HEK293 (cell line): ENCODE measurements at regions not wholly inside any gene's neighbourhood (a gene's known extent, or its start where the extent isn't known, plus 50 kb on each side); places are given as distances from the start of the nearest gene placed in this dataset.

Experiments used
- CTCF ChIA-PET: fragments of 350-600 bp; formaldehyde crosslinking; extraction: SDS; loops from one replicate; lab custom pipeline; 2021; ENCODE audit warnings: antibody characterized with exemption; lab: Yijun Ruan, JAX
- POLR2A ChIA-PET: fragments of 300-600 bp; formaldehyde crosslinking; extraction: SDS; loops from one replicate; lab custom pipeline; 2020; ENCODE audit warnings: antibody characterized with exemption, inconsistent platforms; lab: Yijun Ruan, JAX
- H3K27ac ChIP-seq: fragments of 200-500 bp; sonication (Bioruptor generic); 2 replicates; pipeline ENCODE4 v1.5.1; 2014; ENCODE audit warnings: low read depth, low read length, control low read depth, inconsistent platforms; ENCODE audit errors: extremely low read depth
- H3K36me3 ChIP-seq, 2 experiments: fragments of 200-500 bp in 1 of 2; sonication (Bioruptor generic) in 1 of 2; 1 replicate in 1 of 2; 2 replicates in 1 of 2; pipeline ENCODE4 v1.5.1; 2014 to 2017; ENCODE audit warnings: inconsistent platforms in 2 of 2, low read length in 2 of 2; ENCODE audit not compliant: control insufficient read depth in 2 of 2, insufficient read depth in 1 of 2
- H3K4me1 ChIP-seq: fragments of 200-500 bp; sonication (Bioruptor generic); 2 replicates; pipeline ENCODE4 v1.5.1; 2014; ENCODE audit warnings: mild to moderate bottlenecking, low read length, inconsistent platforms; ENCODE audit not compliant: control insufficient read depth, insufficient read depth
- H3K4me3 ChIP-seq: 2 replicates; pipeline ENCODE4 v1.5.1; 2011; ENCODE audit warnings: low read depth, mild to moderate bottlenecking, control low read depth, low read length, moderate library complexity
- H3K9me3 ChIP-seq: fragments of 200-500 bp; sonication (Bioruptor generic); 2 replicates; pipeline ENCODE4 v1.5.1; 2014; ENCODE audit warnings: low read depth, low read length, inconsistent platforms; ENCODE audit not compliant: control insufficient read depth, insufficient read depth
- EGR2 ChIP-seq: fragments of 450-650 bp; formaldehyde crosslinking; IDR thresholded peaks from 2 replicates; pipeline ENCODE4 v1.5.1; 2016; ENCODE audit warnings: low read depth, missing biosample characterization, missing genetic modification characterization
- KLF16 ChIP-seq: fragments of 450-650 bp; formaldehyde crosslinking; IDR thresholded peaks from 2 replicates; pipeline ENCODE4 v1.5.1; 2017; ENCODE audit warnings: missing biosample characterization, missing genetic modification characterization
- TSHZ1 ChIP-seq: fragments of 450-650 bp; formaldehyde crosslinking; IDR thresholded peaks from 2 replicates; pipeline ENCODE4 v1.5.1; 2016; ENCODE audit warnings: missing biosample characterization, missing genetic modification characterization, borderline replicate concordance
- YY2 ChIP-seq: fragments of 450-650 bp; formaldehyde crosslinking; IDR thresholded peaks from 2 replicates; pipeline ENCODE4 v1.5.1; 2016; ENCODE audit warnings: missing biosample characterization, missing genetic modification characterization
- ZBTB48 ChIP-seq: fragments of 450-650 bp; formaldehyde crosslinking; IDR thresholded peaks from 2 replicates; pipeline ENCODE4 v1.5.1; 2016; ENCODE audit warnings: missing biosample characterization, missing genetic modification characterization
- ZBTB8A ChIP-seq: fragments of 450-650 bp; formaldehyde crosslinking; IDR thresholded peaks from 2 replicates; pipeline ENCODE4 v1.5.1; 2016; ENCODE audit warnings: missing biosample characterization, missing genetic modification characterization
- ZFP69B ChIP-seq: fragments of 450-650 bp; formaldehyde crosslinking; IDR thresholded peaks from 2 replicates; pipeline ENCODE4 v1.5.1; 2016; ENCODE audit warnings: missing biosample characterization, missing genetic modification characterization
- ZNF114 ChIP-seq: fragments of 450-650 bp; formaldehyde crosslinking; IDR thresholded peaks from 2 replicates; pipeline ENCODE4 v1.5.0; 2017; ENCODE audit warnings: missing biosample characterization, missing genetic modification characterization
- ZNF274 ChIP-seq, 2 experiments: fragments of 200-500 bp in 1 of 2; fragments of 450-650 bp in 1 of 2; sonication (Bioruptor generic) in 1 of 2; formaldehyde crosslinking in 1 of 2; IDR thresholded peaks; 2 replicates each; pipeline versions ENCODE4 v1.5.1 to v1.6.1; 2014 to 2016; ENCODE audit warnings: borderline replicate concordance in 1 of 2, inconsistent platforms in 1 of 2, low read length in 1 of 2, missing biosample characterization in 1 of 2, missing genetic modification characterization in 1 of 2
- ZNF362 ChIP-seq: fragments of 450-650 bp; formaldehyde crosslinking; IDR thresholded peaks from 2 replicates; pipeline ENCODE4 v1.5.1; 2016; ENCODE audit warnings: missing biosample characterization, missing genetic modification characterization
- ZNF394 ChIP-seq: fragments of 450-650 bp; formaldehyde crosslinking; IDR thresholded peaks from 2 replicates; pipeline ENCODE4 v1.5.1; 2016; ENCODE audit warnings: missing biosample characterization, missing genetic modification characterization, mild to moderate bottlenecking, moderate library complexity, borderline replicate concordance
- ZNF449 ChIP-seq: fragments of 450-650 bp; formaldehyde crosslinking; IDR thresholded peaks from 2 replicates; pipeline ENCODE4 v1.5.1; 2017; ENCODE audit warnings: missing biosample characterization, mild to moderate bottlenecking, missing genetic modification characterization, moderate library complexity
- ZNF488 ChIP-seq: fragments of 450-650 bp; formaldehyde crosslinking; IDR thresholded peaks from 2 replicates; pipeline ENCODE4 v1.5.1; 2016; ENCODE audit warnings: missing biosample characterization, missing genetic modification characterization
- ZNF521 ChIP-seq: fragments of 450-650 bp; formaldehyde crosslinking; IDR thresholded peaks from 2 replicates; pipeline ENCODE4 v1.5.1; 2017; ENCODE audit warnings: missing biosample characterization, mild to moderate bottlenecking, missing genetic modification characterization
- ZNF549 ChIP-seq: fragments of 450-650 bp; IDR thresholded peaks from 2 replicates; pipeline ENCODE4 v1.5.1; 2018; ENCODE audit warnings: missing biosample characterization, missing genetic modification characterization, mild to moderate bottlenecking, inconsistent platforms, moderate library complexity
- ZNF843 ChIP-seq: fragments of 450-650 bp; formaldehyde crosslinking; IDR thresholded peaks from 2 replicates; pipeline ENCODE4 v1.5.1; 2016; ENCODE audit warnings: missing biosample characterization, missing genetic modification characterization
- TF ChIP-seq, protein P1 (sequence below): fragments of 450-650 bp; formaldehyde crosslinking; IDR thresholded peaks from 2 replicates; pipeline ENCODE4 v1.5.1; 2016; ENCODE audit warnings: missing biosample characterization, missing genetic modification characterization, low read depth
- TF ChIP-seq, protein P2 (sequence below): fragments of 450-650 bp; formaldehyde crosslinking; IDR thresholded peaks from 2 replicates; pipeline ENCODE4 v1.5.1; 2016; ENCODE audit warnings: missing biosample characterization, missing genetic modification characterization, low read depth

GRCh38 chr9:96047741-96048103, 172.2 kb downstream of the ERCC6L2 start:
- Histone ChIP-seq H3K4me1 (no peaks in the 10 kb centered on the region), H3K9me3 (no peaks in the 10 kb centered on the region), H3K36me3 (no peaks in the 10 kb centered on the region), H3K4me3 (no peak overlapping the region), H3K27ac (no peak overlapping the region)
- CTCF ChIA-PET: no interaction called here
- POLR2A ChIA-PET: no interaction called here
- TF ChIP-seq KLF16 (tag by site-specific recombination) (no peak), ZFP69B (tag by site-specific recombination) (no peak), ZNF114 (no peak)
- TF ChIP-seq, protein P1, sequence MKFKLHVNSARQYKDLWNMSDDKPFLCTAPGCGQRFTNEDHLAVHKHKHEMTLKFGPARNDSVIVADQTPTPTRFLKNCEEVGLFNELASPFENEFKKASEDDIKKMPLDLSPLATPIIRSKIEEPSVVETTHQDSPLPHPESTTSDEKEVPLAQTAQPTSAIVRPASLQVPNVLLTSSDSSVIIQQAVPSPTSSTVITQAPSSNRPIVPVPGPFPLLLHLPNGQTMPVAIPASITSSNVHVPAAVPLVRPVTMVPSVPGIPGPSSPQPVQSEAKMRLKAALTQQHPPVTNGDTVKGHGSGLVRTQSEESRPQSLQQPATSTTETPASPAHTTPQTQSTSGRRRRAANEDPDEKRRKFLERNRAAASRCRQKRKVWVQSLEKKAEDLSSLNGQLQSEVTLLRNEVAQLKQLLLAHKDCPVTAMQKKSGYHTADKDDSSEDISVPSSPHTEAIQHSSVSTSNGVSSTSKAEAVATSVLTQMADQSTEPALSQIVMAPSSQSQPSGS: no peak
- TF ChIP-seq, all 188 proteins: peak for 0

- ChIA-PET POLR2A (no interaction called here), CTCF (no interaction called here)
- Histone ChIP-seq H3K27ac (no peak overlapping the region), H3K4me3 (no peak overlapping the region), H3K36me3 (no peaks in the 10 kb centered on the region), H3K4me1 (no peaks in the 10 kb centered on the region), H3K9me3 (no peaks in the 10 kb centered on the region)
- TF ChIP-seq ZNF549 (no peak), ZBTB48 (no peak), ZNF521 (no peak), EGR2 (no peak), ZNF488 (tag by site-specific recombination) (no peak), ZNF362 (tag by site-specific recombination) (no peak), YY2 (tag by site-specific recombination) (no peak), ZNF394 (tag by site-specific recombination) (no peak), ZNF449 (no peak), ZNF274 (IDR thresholded peaks at IDR 0.05; ENCODE audit: low read length) (no peak), ZNF274 (tag by site-specific recombination; IDR thresholded peaks at IDR 0.05; ENCODE audit: borderline replicate concordance) (no peak), ZNF843 (no peak), ZBTB8A (tag by site-specific recombination) (no peak), TSHZ1 (no peak)
- TF ChIP-seq, protein P2, sequence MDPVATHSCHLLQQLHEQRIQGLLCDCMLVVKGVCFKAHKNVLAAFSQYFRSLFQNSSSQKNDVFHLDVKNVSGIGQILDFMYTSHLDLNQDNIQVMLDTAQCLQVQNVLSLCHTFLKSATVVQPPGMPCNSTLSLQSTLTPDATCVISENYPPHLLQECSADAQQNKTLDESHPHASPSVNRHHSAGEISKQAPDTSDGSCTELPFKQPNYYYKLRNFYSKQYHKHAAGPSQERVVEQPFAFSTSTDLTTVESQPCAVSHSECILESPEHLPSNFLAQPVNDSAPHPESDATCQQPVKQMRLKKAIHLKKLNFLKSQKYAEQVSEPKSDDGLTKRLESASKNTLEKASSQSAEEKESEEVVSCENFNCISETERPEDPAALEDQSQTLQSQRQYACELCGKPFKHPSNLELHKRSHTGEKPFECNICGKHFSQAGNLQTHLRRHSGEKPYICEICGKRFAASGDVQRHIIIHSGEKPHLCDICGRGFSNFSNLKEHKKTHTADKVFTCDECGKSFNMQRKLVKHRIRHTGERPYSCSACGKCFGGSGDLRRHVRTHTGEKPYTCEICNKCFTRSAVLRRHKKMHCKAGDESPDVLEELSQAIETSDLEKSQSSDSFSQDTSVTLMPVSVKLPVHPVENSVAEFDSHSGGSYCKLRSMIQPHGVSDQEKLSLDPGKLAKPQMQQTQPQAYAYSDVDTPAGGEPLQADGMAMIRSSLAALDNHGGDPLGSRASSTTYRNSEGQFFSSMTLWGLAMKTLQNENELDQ (tag by site-specific recombination): no peak
- TF ChIP-seq, all 188 proteins: peak for 0
Observed at GRCh38 chr9:96047116-96047639, 171.7 kb downstream of the ERCC6L2 start.
